NCI-H1105 treated with DMSO at 0.1 percent for 48 hours (cell line): ENCODE measurements at regions not wholly inside any gene's neighbourhood (a gene's known extent, or its start where the extent isn't known, plus 50 kb on each side); places are given as distances from the start of the nearest gene placed in this dataset.

Source experiments
- DNase-seq: peaks from one replicate; lab custom pipeline; 2025; lab: John Stamatoyannopoulos, UW

DNA sequence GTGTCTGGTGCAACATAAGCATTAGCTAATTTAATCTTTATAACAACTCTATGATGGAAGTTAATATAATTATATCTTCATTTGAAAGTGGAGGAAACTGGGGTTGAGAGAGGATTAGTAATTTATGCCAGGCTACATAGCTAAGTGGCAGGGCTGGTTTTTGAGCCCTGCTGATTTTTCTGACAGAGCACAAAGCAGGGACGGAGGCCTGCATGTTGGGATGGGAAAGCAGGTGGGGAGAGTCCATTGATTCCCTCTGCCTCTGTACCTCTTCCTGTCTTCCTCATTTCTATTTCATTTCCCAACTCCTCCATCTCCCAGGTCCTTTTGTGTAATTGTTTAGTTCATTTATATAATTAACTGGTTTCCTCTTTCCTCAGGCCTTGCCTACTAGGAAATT lies 251.6 kb upstream of the ZPLD1 start:
- no peak for DNase-seq

GRCh38 chr3:102183623-102184022 lies 251.2 kb upstream of the ZPLD1 start:
- no peak for DNase-seq

GRCh38 chr3:102189541-102189940 lies 245.3 kb upstream of the ZPLD1 start:
- DNase-seq = no peak

DNA sequence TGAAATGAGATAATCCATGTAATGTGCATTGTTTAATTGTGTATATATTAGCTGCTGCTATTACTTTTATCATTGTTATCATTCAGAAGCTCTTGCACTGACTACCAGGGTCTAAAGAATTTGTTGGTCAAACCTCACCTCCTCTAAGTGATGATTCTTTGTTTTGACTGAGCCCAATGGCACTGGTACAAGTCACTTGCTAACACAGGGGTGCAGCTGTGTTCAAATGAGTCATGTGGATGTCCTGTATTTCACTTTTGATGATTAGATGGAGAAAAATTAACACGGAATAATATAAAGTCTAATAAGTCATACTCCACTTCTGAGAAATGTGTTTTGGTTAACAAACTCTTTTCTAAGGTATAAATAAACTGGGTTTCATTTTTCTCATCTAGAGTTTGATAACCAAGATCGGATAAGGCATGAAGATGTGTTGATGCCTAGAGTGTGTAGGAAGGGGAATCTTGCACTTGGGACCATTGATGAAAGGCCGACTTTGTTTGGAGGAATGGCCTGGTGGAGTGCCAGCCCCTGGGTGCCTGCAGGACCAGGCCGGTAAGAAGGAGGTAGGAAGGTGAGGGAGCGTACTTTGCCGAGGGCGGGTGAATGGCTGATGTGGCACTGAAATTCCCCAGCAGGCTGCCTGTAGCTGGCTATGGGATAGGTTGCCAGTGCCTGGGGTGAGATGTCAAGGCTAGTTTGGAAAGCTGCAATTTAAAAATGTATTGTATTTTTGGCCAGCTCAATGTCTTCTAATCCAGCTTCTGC lies 244.7 kb upstream of the ZPLD1 start:
- no peak for DNase-seq

DNA sequence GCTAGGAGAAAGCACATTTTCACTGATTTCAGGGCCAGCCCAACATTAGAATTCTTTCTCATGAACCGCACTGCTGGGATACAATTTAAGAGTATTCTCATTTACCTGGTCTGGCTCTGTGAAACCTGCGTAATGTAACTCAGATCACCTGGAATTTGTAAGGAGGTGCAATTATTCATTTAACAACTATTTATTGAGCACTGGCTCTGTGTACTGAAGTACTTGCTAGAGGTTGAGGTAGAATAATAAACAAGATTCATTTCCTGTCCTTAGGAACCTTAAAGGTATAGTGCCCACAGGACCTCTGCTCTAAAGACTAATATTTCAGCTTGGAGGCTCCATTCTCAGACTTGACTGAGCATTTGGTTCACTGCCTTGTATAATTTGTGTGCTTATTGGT lies 242.2 kb upstream of the ZPLD1 start:
- DNase-seq = no peak

DNA sequence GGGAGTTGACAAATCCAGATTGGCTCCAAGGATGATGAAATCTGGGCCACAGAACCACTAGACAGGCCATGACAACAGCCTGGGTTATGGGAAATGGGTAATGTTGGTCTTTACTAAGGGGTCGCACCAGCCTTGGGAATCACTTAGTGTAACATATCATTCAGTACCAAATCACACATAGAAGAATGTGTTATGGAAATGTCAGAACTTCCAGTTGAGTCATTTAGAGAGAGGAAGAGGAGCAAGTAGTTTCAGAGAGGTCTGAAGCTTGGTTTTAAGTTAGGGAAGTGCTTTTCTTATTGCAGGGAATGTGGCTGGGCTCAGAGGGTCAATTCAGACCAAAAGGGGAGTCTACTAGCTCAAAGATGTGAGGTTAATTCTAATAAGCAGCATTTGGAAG lies 241.6 kb upstream of the ZPLD1 start:
- DNase-seq = no peak

DNA sequence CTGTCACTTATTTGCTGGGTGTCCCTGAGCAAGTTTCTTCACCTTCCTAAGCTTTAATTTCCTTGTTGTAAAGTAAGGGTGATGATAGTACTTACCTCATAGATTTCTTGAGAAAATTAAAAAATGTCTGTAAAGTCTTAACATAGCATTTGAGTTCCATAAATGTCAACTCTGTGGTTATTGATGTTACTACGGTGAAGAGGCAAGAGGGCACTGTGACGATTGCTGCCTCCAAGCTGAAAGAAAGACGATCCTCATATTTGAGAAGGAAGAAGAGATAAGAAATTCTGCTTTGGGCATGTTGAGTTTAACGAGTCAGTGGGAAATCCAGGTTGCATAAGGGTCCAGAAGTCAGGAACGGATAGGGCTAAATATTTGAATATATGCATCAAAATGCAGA lies 240.8 kb upstream of the ZPLD1 start:
- no peak for DNase-seq

- DNase-seq = no peak
These were observed 240.1 kb upstream of the ZPLD1 start for GRCh38 chr3:102194760-102195159.

- peak; percentile 16 for DNase-seq
These were observed 239.4 kb upstream of the ZPLD1 start for GRCh38 chr3:102195198-102195948.

- DNase-seq = no peak
These were observed 234.7 kb upstream of the ZPLD1 start for GRCh38 chr3:102200126-102200525.

DNA sequence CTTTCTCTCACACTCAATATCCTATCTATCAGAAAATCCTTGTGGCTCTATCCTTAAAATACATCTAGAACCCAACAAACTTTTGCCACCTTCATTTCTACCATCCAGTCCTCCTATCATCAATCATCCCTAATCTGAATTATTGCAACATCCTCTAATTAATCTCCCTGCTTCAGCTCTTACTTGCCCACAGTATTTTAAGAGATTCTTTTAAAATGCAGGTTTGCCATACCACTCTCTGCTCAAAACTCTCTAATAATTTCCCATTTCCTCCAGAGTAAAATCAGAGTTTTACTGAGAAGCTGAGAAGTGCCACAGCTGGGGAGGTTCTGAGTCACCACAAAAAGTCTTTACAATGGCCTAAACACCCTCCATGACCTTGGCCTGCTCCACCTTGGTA lies 234.3 kb upstream of the ZPLD1 start:
- no peak for DNase-seq

DNA sequence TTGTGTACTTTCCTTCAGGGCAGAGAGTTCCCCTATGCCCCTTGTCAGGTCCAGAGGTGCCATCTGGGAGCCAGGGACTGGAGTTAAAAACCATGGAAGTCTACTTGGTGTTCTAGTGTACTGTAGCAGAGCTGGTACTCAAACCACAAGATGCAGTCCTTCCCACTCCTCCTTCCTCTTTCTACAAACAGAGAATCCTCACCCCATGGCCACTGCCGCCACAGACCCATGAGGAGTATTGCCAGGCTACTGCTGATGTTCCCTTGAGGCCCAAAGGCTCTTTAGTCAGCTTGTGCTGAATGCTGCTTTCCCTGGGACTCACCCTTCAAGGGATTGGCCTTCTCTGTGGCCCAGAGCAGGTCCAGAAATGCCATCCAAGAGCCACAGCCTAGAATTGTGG lies 229.2 kb upstream of the ZPLD1 start:
- DNase-seq = no peak

DNA sequence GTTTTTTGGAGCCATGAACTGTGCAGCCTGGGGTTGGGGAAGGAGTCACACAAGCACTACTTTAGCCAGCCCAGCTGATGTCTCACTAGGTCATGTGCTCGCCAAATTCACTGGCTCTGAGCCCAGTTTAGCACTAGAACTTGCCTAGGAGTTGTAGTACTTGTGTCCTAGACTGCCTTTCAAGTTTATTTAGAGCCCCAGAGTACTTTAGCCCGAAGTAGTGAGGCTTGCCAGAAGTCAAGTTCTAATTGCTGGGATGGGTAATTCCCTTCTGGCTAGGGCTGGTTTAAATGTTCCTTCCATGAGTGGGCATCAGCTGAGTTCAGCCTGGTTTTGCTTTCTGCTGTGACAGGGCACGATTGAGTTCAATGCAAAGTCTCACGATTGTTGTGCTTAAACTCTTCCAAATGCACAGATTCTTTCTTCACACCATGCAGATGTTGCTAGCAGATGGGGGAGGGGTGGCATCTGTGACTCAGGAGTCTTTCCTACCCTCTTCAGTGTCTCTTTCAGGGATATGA lies 228.2 kb upstream of the ZPLD1 start:
- DNase-seq = peak; percentile 50

DNA sequence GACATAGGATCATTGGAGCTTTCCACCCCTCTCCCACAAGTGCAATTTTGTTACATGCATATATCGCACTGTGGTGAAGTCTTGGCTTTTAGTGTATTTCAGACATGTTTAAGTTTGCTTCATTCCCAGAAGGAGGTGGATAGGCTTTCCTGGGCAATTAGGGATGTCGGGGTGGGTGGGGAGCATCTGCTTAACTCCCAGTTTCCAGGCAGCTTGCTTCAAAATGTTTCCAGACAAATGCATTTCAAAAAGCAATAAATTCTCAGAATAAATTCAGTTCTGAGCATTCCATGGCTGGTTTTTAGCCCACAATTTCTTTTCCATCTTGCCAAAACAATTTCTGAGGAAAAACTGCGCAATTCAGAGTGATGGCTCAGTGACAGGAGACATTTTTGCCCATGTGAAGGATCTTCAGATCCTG lies 227.7 kb upstream of the ZPLD1 start:
- no peak for DNase-seq

DNA sequence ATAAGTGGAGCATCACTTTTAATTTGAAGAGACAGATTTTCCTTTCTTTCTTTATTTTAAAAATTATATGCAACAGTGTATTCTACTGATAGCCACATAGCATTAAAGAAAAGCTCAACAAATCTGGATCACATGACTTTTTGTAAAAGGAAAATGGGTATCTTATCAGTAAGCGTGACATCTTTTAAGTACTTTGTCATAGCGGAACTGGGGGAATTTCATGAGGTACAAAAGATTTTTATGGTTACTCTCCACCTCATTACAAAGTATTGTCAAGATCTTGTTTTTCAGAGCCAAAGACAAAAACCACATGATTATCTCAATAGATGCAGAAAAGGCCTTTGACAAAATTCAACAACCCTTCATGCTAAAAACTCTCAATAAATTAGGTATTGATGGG lies 219.6 kb upstream of the ZPLD1 start:
- no peak for DNase-seq

- DNase-seq = no peak
These were observed 211.7 kb upstream of the ZPLD1 start for GRCh38 chr3:102223132-102223531.

- DNase-seq = no peak
These were observed 210.6 kb upstream of the ZPLD1 start for GRCh38 chr3:102224171-102224570.

DNA sequence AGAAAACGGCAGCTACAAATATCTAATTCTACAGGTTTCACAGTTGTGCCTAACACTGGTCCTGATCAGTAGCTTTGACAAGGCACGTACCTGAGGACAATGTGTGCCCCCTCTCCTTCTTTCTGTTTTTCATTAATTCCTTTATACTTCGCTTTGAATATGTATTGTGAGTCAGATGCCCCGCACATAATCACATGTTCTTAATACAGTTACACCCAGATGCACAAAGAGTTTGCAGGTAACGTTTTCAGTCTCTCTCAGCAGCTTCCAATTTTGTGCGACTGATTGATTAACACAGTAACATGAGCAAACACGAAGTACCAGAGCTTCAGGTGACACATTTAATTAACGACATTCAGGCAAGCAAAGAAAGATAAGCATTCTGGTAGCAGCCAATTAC lies 209.8 kb upstream of the ZPLD1 start:
- DNase-seq = no peak

GRCh38 chr3:102225407-102226132 lies 209.2 kb upstream of the ZPLD1 start:
- DNase-seq = peak; percentile 77

- no peak for DNase-seq
These were observed 208.4 kb upstream of the ZPLD1 start for GRCh38 chr3:102226463-102226862.

DNA sequence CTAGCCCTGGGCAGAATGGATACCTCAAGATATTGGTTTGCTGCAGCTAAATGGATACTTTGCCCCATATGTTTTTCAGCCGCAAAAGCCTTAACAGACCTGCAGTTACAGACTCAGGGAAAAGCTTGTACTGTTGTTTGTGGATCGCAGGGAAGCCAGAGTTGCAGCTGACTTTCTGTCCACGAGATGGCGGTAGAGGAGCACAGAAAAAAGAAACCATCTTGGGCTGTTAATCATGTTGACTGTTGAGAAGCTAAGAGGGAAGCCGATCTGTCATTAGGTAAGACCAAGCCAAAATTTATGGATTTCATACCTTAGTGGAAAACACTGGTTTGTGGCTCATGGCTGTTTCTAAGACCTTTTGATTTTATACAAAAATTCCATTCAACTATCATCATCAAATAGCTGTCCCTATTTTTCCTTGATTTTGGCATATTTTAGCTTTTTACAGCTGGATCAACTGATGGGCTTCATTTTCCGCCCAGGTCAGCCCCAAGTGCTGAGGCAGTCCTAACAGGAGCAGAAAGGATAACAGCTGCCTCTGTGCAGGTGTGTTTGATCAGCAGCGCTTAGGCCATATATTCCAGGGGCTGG lies 205.7 kb upstream of the ZPLD1 start:
- DNase-seq = peak; percentile 80

- no peak for DNase-seq
These were observed 204.8 kb upstream of the ZPLD1 start for GRCh38 chr3:102230057-102230456.
